Transverse colon (tissue), 4 donors: ENCODE measurements at regions not wholly inside any gene's neighbourhood (a gene's known extent, or its start where the extent isn't known, plus 50 kb on each side); places are given as distances from the start of the nearest gene placed in this dataset.

Experiments
- DNase-seq: peaks from one replicate; pipeline ENCODE4 v3.0.0-alpha.2; 2019
- H3K27ac ChIP-seq, 4 donors: fragments of 200-600 bp; sonication (generic); 2 replicates each; pipeline ENCODE4 v1.5.1; 2016 to 2018; ENCODE audit warnings: inconsistent platforms in 4 of 4
- H3K27me3 ChIP-seq: fragments of 200-600 bp; sonication (generic); 2 replicates; pipeline ENCODE4 v1.5.1; 2017; ENCODE audit warnings: inconsistent platforms
- H3K36me3 ChIP-seq, 4 donors: fragments of 200-600 bp; sonication (generic); 2 replicates each; pipeline ENCODE4 v1.5.1; 2017 to 2019; ENCODE audit warnings: inconsistent platforms in 4 of 4
- H3K4me1 ChIP-seq, 4 donors: fragments of 200-600 bp; sonication (generic); 2 replicates each; pipeline ENCODE4 v1.5.1; 2017 to 2020; ENCODE audit warnings: inconsistent platforms in 4 of 4
- H3K4me3 ChIP-seq, 4 donors: fragments of 200-600 bp; sonication (generic); 1 replicate in 1 of 4; 2 replicates in 3 of 4; pipeline versions ENCODE4 v1.5.1 to v1.6.1; 2017 to 2019; ENCODE audit warnings: inconsistent platforms in 4 of 4
- H3K9me3 ChIP-seq, 2 donors: fragments of 200-600 bp; sonication (generic); 2 replicates each; pipeline ENCODE4 v1.5.1; 2017 to 2019; ENCODE audit warnings: inconsistent platforms in 2 of 2
- EP300 ChIP-seq: sonication (generic); formaldehyde crosslinking; IDR thresholded peaks from one replicate; pipeline ENCODE4 v1.6.1; 2017; ENCODE audit warnings: antibody characterized with exemption, low read depth
- POLR2A ChIP-seq: fragments of 450-650 bp; IDR thresholded peaks from one replicate; pipeline ENCODE4 v1.6.1; 2016; ENCODE audit warnings: antibody characterized with exemption, mild to moderate bottlenecking, moderate library complexity
- POLR2AphosphoS5 ChIP-seq, 3 donors: sonication (generic); formaldehyde crosslinking; IDR thresholded peaks; one replicate each; pipeline ENCODE4 v1.6.1; 2016; ENCODE audit warnings: antibody characterized with exemption in 3 of 3
- WGBS, 2 donors: methylation state at CpG; one replicate each; pipeline ENCODE4 v1.1.5; 2018; ENCODE audit warnings: low coverage in 1 of 2; 5-methylcytosine and 5-hydroxymethylcytosine counted together
- in situ Hi-C, 4 donors: fragments of 200-750 bp; cut with MboI; loops; one replicate each; pipeline versions ENCODE4 v1.15.0 to v1.15.1; 2017; ENCODE audit warnings: low sequenced_read_pairs in 3 of 4, low pct_ligation_motif_present in 1 of 4, low pct_unique_long_range_greater_than_20kb in 1 of 4
- intact Hi-C: fragments of 100-400 bp; cut with DNase I; formaldehyde crosslinking; loops from one replicate; pipeline ENCODE4 v1.15.1; 2023; ENCODE audit warnings: low total_unique reads
- TF ChIP-seq, protein P1 (sequence below), 5 experiments: fragments of 200-600 bp in 3 of 5; fragments of 450-650 bp in 2 of 5; sonication (generic) in 3 of 5; IDR thresholded peaks; 1 replicate in 2 of 5; 2 replicates in 3 of 5; pipeline ENCODE4 v1.5.1; 2016 to 2017; ENCODE audit warnings: antibody characterized with exemption in 5 of 5, inconsistent platforms in 3 of 5, mild to moderate bottlenecking in 2 of 5, moderate library complexity in 1 of 5

DNA sequence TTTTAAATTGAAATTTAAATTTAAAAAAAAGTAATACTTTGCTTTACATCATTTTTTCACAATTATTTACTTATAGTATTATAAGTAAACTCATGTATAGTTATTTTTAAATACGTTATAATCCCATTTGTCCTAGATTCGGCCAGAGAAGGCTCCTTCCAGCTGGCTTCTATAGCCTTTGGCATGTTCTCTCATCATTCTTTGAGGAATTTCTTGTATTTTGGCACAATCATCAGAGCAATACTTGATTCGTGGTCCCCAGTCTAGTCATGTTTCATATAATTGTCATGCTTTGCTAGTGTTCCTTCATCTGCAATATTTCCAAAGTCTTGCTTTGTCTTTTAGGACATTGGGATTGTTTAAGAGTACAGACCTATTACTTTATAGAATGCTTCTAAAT lies 1037.9 kb upstream of the AGA start:
- Histone ChIP-seq H3K4me1 (no peaks in the 10 kb centered on the region), H3K27me3 (no peaks in the 10 kb centered on the region), H3K27ac (no peak overlapping the region), H3K9me3 (no peaks in the 10 kb centered on the region), H3K36me3 (no peaks in the 10 kb centered on the region), H3K4me3 (no peak overlapping the region)
- intact Hi-C loops (no loop called here), in situ Hi-C loops (no loop called here)
- 54 to 62% methylated on average over 3 of the region's 3 CpGs for WGBS, 2 donors
- TF ChIP-seq, protein P1, sequence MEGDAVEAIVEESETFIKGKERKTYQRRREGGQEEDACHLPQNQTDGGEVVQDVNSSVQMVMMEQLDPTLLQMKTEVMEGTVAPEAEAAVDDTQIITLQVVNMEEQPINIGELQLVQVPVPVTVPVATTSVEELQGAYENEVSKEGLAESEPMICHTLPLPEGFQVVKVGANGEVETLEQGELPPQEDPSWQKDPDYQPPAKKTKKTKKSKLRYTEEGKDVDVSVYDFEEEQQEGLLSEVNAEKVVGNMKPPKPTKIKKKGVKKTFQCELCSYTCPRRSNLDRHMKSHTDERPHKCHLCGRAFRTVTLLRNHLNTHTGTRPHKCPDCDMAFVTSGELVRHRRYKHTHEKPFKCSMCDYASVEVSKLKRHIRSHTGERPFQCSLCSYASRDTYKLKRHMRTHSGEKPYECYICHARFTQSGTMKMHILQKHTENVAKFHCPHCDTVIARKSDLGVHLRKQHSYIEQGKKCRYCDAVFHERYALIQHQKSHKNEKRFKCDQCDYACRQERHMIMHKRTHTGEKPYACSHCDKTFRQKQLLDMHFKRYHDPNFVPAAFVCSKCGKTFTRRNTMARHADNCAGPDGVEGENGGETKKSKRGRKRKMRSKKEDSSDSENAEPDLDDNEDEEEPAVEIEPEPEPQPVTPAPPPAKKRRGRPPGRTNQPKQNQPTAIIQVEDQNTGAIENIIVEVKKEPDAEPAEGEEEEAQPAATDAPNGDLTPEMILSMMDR (IDR thresholded peaks at IDR 0.05), result no peak
- TF ChIP-seq POLR2A, result no peak
- TF ChIP-seq POLR2AphosphoS5 (IDR thresholded peaks at IDR 0.05), result no peak
- no peak for TF ChIP-seq EP300
- DNase-seq, result no peak

DNA sequence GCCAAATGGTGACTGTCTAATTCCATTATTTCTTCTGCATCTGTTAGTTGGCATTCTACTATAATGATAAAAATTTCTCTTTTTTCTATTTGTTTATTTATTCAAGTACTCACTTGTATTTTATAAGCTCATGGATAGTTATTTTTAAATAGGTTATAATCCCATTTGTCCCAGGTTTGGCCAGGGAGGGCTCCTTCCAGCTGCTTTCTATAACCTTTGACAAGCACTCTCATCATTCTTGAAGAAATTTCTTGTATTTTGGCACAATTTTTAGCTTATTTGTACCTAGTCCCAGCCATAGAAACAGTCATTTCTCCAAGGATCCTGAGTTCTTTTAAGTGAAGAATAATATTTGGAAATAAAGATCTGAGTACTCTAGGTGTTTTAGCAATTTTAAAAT lies 1038.6 kb upstream of the AGA start:
- in situ Hi-C loops (no loop called here), intact Hi-C loops (no loop called here)
- Histone ChIP-seq H3K27ac (no peak overlapping the region), H3K9me3 (no peaks in the 10 kb centered on the region), H3K36me3 (no peaks in the 10 kb centered on the region), H3K4me3 (no peak overlapping the region), H3K4me1 (no peaks in the 10 kb centered on the region), H3K27me3 (no peaks in the 10 kb centered on the region)
- DNase-seq, result no peak
- TF ChIP-seq POLR2A (no peak), POLR2AphosphoS5 (IDR thresholded peaks at IDR 0.05) (no peak), EP300 (no peak)
- TF ChIP-seq, protein P1 (IDR thresholded peaks at IDR 0.05), result no peak

DNA sequence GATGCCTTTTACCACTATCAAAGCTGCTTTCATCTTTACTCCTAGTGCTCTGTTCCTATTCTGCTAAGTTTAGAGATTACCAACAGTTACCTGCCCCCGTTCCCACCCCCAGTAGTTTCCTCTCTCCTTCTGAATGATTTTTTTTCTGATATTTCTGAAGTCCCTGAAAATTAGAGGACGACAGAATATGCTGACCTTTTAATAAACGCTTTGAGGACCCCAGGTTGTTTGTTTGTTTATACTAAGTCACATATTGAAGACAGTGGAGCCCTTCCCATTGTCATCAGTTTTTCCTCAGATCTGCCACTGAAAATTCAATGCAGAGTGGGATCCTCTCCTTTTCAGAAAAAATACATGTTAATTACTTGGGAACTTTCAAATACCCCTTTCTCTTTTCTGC lies 1039.3 kb upstream of the AGA start:
- Histone ChIP-seq H3K27ac (no peak overlapping the region), H3K36me3 (no peaks in the 10 kb centered on the region), H3K4me1 (no peaks in the 10 kb centered on the region), H3K4me3 (no peak overlapping the region), H3K9me3 (no peaks in the 10 kb centered on the region), H3K27me3 (no peaks in the 10 kb centered on the region)
- no peak for DNase-seq
- in situ Hi-C loops, result no loop called here
- intact Hi-C loops, result no loop called here
- no peak for TF ChIP-seq POLR2AphosphoS5 (IDR thresholded peaks at IDR 0.05)
- WGBS, 2 donors, result 67 to 72% methylated on average over 2 to 3 of the region's 3 CpGs

DNA sequence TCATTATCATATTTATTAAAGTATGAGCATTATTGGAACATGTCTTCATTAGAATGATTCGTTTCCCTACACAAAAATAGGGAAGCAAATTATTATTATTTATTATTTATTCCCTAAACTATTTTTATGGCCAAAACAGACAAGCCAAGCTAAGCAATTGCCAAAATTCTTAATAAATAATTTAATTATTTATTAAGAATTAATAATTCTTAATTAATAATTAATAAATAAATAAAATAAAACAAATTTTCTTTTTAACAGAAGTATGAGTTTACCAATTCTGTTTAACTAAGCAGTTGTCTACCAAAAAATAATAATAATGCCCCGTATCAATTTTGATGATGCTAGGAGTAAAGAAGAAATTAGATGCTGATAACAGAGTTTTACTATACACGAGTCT lies 1080.8 kb upstream of the AGA start:
- Histone ChIP-seq H3K36me3 (no peaks in the 10 kb centered on the region), H3K4me3 (no peak overlapping the region), H3K4me1 (no peaks in the 10 kb centered on the region), H3K27me3 (no peaks in the 10 kb centered on the region), H3K9me3 (no peaks in the 10 kb centered on the region), H3K27ac (no peak overlapping the region)
- WGBS, 2 donors, result 64 to 77% methylated on average over 3 of the region's 3 CpGs
- in situ Hi-C loops, result no loop called here
- intact Hi-C loops, result no loop called here
- TF ChIP-seq POLR2AphosphoS5 (IDR thresholded peaks at IDR 0.05) (no peak), EP300 (no peak), POLR2A (no peak)
- TF ChIP-seq, protein P1 (IDR thresholded peaks at IDR 0.05), result no peak
- DNase-seq, result no peak

DNA sequence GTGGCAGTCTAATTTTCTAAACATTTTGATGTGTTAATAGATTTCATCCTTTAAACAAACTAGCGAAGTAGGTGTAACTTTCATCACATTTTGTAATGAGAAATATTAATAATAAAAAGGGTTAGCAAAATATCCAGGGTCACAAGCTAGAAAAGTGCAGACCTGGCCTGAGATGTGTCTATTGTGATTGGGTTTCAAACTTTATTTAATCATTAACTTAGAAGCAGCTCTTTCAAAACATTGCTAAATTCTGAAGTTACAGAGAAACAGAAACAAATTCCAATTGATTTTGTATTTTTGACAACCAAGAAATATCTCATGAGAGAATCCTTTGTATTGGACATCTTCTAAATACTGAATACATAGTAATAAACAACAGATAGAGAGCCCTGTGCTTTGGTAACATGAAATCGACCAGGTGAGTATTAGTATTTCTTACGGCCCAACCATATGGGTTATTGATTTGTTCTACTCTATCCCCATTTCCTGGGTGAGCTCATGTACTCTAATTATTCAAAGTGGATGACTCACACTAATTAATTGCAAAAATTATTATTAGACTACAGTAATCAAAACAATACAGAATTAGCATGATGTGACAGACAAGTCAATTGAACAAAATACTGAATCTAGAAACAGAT lies 1093.8 kb upstream of the AGA start:
- TF ChIP-seq POLR2A (no peak), POLR2AphosphoS5 (IDR thresholded peaks at IDR 0.05) (no peak), EP300 (no peak)
- TF ChIP-seq, protein P1 (IDR thresholded peaks at IDR 0.05), result no peak
- H3K9me3 ChIP-seq, result no peaks in the 10 kb centered on the region
- no peak overlapping the region for H3K4me3 ChIP-seq
- no peaks in the 10 kb centered on the region for H3K4me1 ChIP-seq
- DNase-seq, result no peak
- no peak overlapping the region for H3K27ac ChIP-seq
- no peaks in the 10 kb centered on the region for H3K27me3 ChIP-seq
- no peaks in the 10 kb centered on the region for H3K36me3 ChIP-seq
- in situ Hi-C loops (no loop called here), intact Hi-C loops (no loop called here)
- 72 to 76% methylated on average over 3 of the region's 3 CpGs for WGBS, 2 donors
